ENCODE measurements at regions not wholly inside any gene's neighbourhood (a gene's known extent, or its start where the extent isn't known, plus 50 kb on each side); places are given as distances from the start of the nearest gene placed in this dataset.

DNA sequence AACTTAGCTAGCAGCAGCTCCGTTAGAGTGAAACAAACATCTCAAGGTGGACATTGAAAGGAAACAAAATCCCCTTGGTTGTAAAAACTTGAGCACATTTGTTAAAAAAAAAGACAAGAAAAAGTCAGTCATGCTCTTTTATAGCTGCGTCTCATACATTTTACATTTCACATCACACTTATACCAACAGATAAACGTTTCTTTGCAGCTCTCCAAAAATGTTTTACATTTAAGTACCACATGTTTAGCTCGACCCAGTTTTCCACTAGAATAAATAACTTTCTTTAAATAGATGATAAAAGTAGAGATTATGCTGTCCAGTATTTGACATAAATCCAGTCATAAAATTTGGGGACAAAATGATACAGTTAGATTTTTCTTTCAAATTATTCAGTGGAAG lies 297.0 kb upstream of the ST6GAL2 start:
- TF ChIP-seq TAF1 (IDR thresholded peaks at IDR 0.05; ENCODE audit: borderline replicate concordance, insufficient read depth, low read length) (no peak), FOXP2 (optimal IDR thresholded peaks at IDR 0.05; ENCODE audit: borderline replicate concordance, extremely low read depth, extremely low read length, insufficient read depth) (no peak), SIN3A (IDR thresholded peaks at IDR 0.05; ENCODE audit: borderline replicate concordance, insufficient read depth, low read length) (no peak)
